Panc1 (cell line): ENCODE measurements at regions not wholly inside any gene's neighbourhood (a gene's known extent, or its start where the extent isn't known, plus 50 kb on each side); places are given as distances from the start of the nearest gene placed in this dataset.

ENCODE experiments used
- ATAC-seq: fragments of 200-7000 bp; cut with Tn5 transposase; 2 replicates; pipeline ENCODE4 v1.9.1; 2020; ENCODE audit warnings: mild to moderate bottlenecking, moderate library complexity
- BruUV-seq: library from RNA; stranded (reverse); fragments of 400-500 nt; replicated peaks from 2 replicates; lab custom pipeline; 2021; lab: Mats Ljungman, UMichigan
- CTCF ChIA-PET: fragments of 300-600 bp; sonication (Branson Sonifier 250); formaldehyde crosslinking; loops from one replicate; lab custom pipeline; 2022; ENCODE audit warnings: antibody characterized with exemption; lab: Charles Lee
- POLR2A ChIA-PET: fragments of 300-600 bp; sonication (Branson Sonifier 250); formaldehyde crosslinking; loops from one replicate; lab custom pipeline; 2022; ENCODE audit warnings: antibody characterized with exemption; lab: Charles Lee
- DNase-seq: peaks from one replicate; pipeline ENCODE4 v3.0.0-alpha.2; 2010; ENCODE audit warnings: low read depth, low spot score
- H3K27ac ChIP-seq: 2 replicates; pipeline ENCODE4 v1.5.1; 2011; ENCODE audit warnings: mild to moderate bottlenecking, low read length, inconsistent platforms
- H3K27me3 ChIP-seq: fragments of 200-500 bp; sonication (Bioruptor generic); 2 replicates; pipeline ENCODE4 v1.6.0; 2014; ENCODE audit warnings: low read length, inconsistent platforms; ENCODE audit not compliant: control insufficient read depth, insufficient read depth
- H3K36me3 ChIP-seq: fragments of 200-500 bp; sonication (Bioruptor generic); 2 replicates; pipeline ENCODE4 v1.5.1; 2014; ENCODE audit warnings: inconsistent platforms, mild to moderate bottlenecking, low read length, moderate library complexity; ENCODE audit not compliant: control insufficient read depth, insufficient read depth
- H3K4me1 ChIP-seq: 2 replicates; pipeline ENCODE4 v1.5.1; 2011; ENCODE audit warnings: inconsistent platforms, mild to moderate bottlenecking, low read length, moderate library complexity; ENCODE audit not compliant: control insufficient read depth, insufficient read depth
- H3K4me3 ChIP-seq, 2 experiments: 2 replicates each; pipeline ENCODE4 v1.5.1; 2011 to 2012; ENCODE audit warnings: low read depth in 2 of 2, low read length in 2 of 2, mild to moderate bottlenecking in 2 of 2, inconsistent platforms in 1 of 2, moderate library complexity in 1 of 2
- H3K9me3 ChIP-seq: fragments of 200-500 bp; sonication (Bioruptor generic); 2 replicates; pipeline ENCODE4 v1.5.1; 2014; ENCODE audit warnings: low read depth, mild to moderate bottlenecking, inconsistent platforms, low read length, moderate library complexity; ENCODE audit not compliant: control insufficient read depth, insufficient read depth
- CTCF ChIP-seq: fragments of 450-650 bp; IDR thresholded peaks from 2 replicates; pipeline ENCODE4 v1.5.1; 2017; ENCODE audit warnings: mild to moderate bottlenecking
- POLR2AphosphoS5 ChIP-seq: IDR thresholded peaks from 2 replicates; pipeline ENCODE4 v1.6.1; 2012; ENCODE audit warnings: mild to moderate bottlenecking, low read depth, low read length, moderate library complexity
- REST ChIP-seq, 2 experiments: IDR thresholded peaks; 2 replicates each; pipeline ENCODE4 v1.6.1; 2011 to 2012; ENCODE audit warnings: low read depth in 2 of 2, control low read depth in 1 of 2, low read length in 1 of 2, mild to moderate bottlenecking in 1 of 2, moderate library complexity in 1 of 2; ENCODE audit not compliant: insufficient read depth in 1 of 2
- SIN3A ChIP-seq: IDR thresholded peaks from 2 replicates; pipeline ENCODE4 v1.6.1; 2012; ENCODE audit warnings: low read depth, mild to moderate bottlenecking, low read length, moderate library complexity, borderline replicate concordance; ENCODE audit not compliant: insufficient read depth
- TCF7L2 ChIP-seq: IDR thresholded peaks from 2 replicates; pipeline ENCODE4 v1.6.1; 2011; ENCODE audit warnings: mild to moderate bottlenecking, low read depth, low read length, inconsistent platforms
- in situ Hi-C: cut with HindIII; loops from 2 replicates; pipeline ENCODE4 v1.10.0; 2016; ENCODE audit warnings: low sequenced_read_pairs, low pct_unique_long_range_greater_than_20kb
- intact Hi-C: fragments of 100-400 bp; cut with micrococcal nuclease; formaldehyde crosslinking; loops from one replicate; pipeline ENCODE4 v1.10.0; 2022; ENCODE audit not compliant: unreplicated experiment

GRCh38 chr6:139482287-139482686, 107.8 kb upstream of the CITED2 start:
- intact Hi-C loops: no loop called here
- no peaks in the 10 kb centered on the region for H3K36me3 ChIP-seq
- no peaks in the 10 kb centered on the region for H3K9me3 ChIP-seq
- ChIA-PET CTCF (no interaction called here), POLR2A (no interaction called here)
- no TSS peak for BruUV-seq
- in situ Hi-C loops: no loop called here
- no peaks in the 10 kb centered on the region for H3K4me1 ChIP-seq
- no peak overlapping the region for H3K4me3 ChIP-seq
- 0 out of 2 replicates have a peak overlapping the region, but pooled peaks have one; percentile 5 for H3K27ac ChIP-seq
- no peaks in the 10 kb centered on the region for H3K27me3 ChIP-seq
- TF ChIP-seq POLR2AphosphoS5: no peak
- no peak for TF ChIP-seq SIN3A
- TF ChIP-seq CTCF: no peak
- no peak for TF ChIP-seq TCF7L2
- TF ChIP-seq REST (IDR thresholded peaks at IDR 0.05; ENCODE audit: insufficient read depth in 1 of 2, low read depth in 2 of 2, low read length in 1 of 2): no peak
- ATAC-seq (no peak), DNase-seq (no peak)

GRCh38 chr6:139480356-139481165, 106.1 kb upstream of the CITED2 start:
- in situ Hi-C loops: no loop called here
- no peaks in the 10 kb centered on the region for H3K27me3 ChIP-seq
- no peak overlapping the region for H3K4me3 ChIP-seq
- peak overlapping the region; percentile 18; the same call in 1 of the 2 replicates for H3K27ac ChIP-seq
- ChIA-PET CTCF (no interaction called here), POLR2A (interaction anchor here (0.5 kb wide), 1 partner anchor 214 kb away, joined by 3 read pairs; no protein-coding TSS in a partner anchor)
- intact Hi-C loops: no loop called here
- BruUV-seq: no TSS peak
- H3K9me3 ChIP-seq: no peaks in the 10 kb centered on the region
- DNase-seq (no peak), ATAC-seq (no peak)
- no peaks in the 10 kb centered on the region for H3K4me1 ChIP-seq
- no peak for TF ChIP-seq POLR2AphosphoS5
- no peak for TF ChIP-seq CTCF
- no peak for TF ChIP-seq SIN3A
- no peak for TF ChIP-seq REST (IDR thresholded peaks at IDR 0.05; ENCODE audit: insufficient read depth in 1 of 2, low read depth in 2 of 2, low read length in 1 of 2)
- no peak for TF ChIP-seq TCF7L2
- no peaks in the 10 kb centered on the region for H3K36me3 ChIP-seq
